K562 (cell line): ENCODE measurements at regions not wholly inside any gene's neighbourhood (a gene's known extent, or its start where the extent isn't known, plus 50 kb on each side); places are given as distances from the start of the nearest gene placed in this dataset.

ENCODE experiments used
- ATAC-seq: fragments of 200-7000 bp; cut with Tn5 transposase; 3 replicates; pipeline ENCODE4 v1.9.1; 2020; ENCODE audit warnings: moderate library complexity
- BruUV-seq: library from RNA; stranded (reverse); fragments of 400-500 nt; replicated peaks from 2 replicates; lab custom pipeline; 2021; lab: Mats Ljungman, UMichigan
- CTCF ChIA-PET: fragments of 300-600 bp; formaldehyde crosslinking; extraction: SDS; loops from one replicate; lab custom pipeline; 2021; ENCODE audit warnings: low intra/inter-chr PET ratio; lab: Yijun Ruan, JAX
- POLR2A ChIA-PET: fragments of 300-600, 350-650 bp; sonication (Branson Sonifier 250); formaldehyde crosslinking; extraction: SDS; loops from one replicate; lab custom pipeline; 2021; ENCODE audit warnings: antibody characterized with exemption, inconsistent platforms; lab: Yijun Ruan, JAX
- DNase-seq, 4 experiments: peaks; one replicate each; pipeline versions ENCODE4 v3.0.0 to v3.0.0-alpha.2; 2011 to 2018; ENCODE audit warnings: low spot score in 3 of 4, mixed read lengths in 3 of 4; ENCODE audit errors: extremely low read depth in 1 of 4
- FAIRE-seq: peaks from 2 replicates; lab custom pipeline; 2011; peaks lifted over from hg19 to GRCh38; lab: Jason Lieb, UNC
- H2AFZ ChIP-seq: 2 replicates; pipeline ENCODE4 v1.6.0; 2011; ENCODE audit warnings: low read depth, low read length, control low read depth, inconsistent platforms
- H3K27ac ChIP-seq: fragments of 200-600 bp; 3 replicates; pipeline ENCODE4 v1.8.0; 2011; ENCODE audit warnings: low read depth, mild to moderate bottlenecking, control low read depth, inconsistent platforms, low read length, moderate library complexity, mixed read lengths; ENCODE audit errors: extremely low read depth
- H3K27me3 ChIP-seq, 2 experiments: fragments of 300-600 bp in 1 of 2; 2 replicates in 1 of 2; 3 replicates in 1 of 2; pipeline versions ENCODE4 v1.6.0 to v1.8.0; 2011; ENCODE audit warnings: inconsistent platforms in 2 of 2, low read length in 2 of 2, mild to moderate bottlenecking in 1 of 2, mixed read lengths in 1 of 2, moderate library complexity in 1 of 2; ENCODE audit not compliant: control insufficient read depth in 2 of 2, insufficient read depth in 2 of 2
- H3K36me3 ChIP-seq: fragments of 300-600 bp; 3 replicates; pipeline ENCODE4 v1.8.0; 2011; ENCODE audit warnings: mild to moderate bottlenecking, low read length, inconsistent platforms; ENCODE audit not compliant: control insufficient read depth, insufficient read depth
- H3K4me1 ChIP-seq, 2 experiments: fragments of 200-600 bp in 1 of 2; replicated peaks in 1 of 2; 2 replicates in 1 of 2; 3 replicates in 1 of 2; pipeline versions ENCODE4 v1.5.1 to v1.8.0; 2011; ENCODE audit warnings: inconsistent platforms in 2 of 2, low read length in 2 of 2, mild to moderate bottlenecking in 1 of 2, mixed read lengths in 1 of 2, moderate library complexity in 1 of 2; ENCODE audit not compliant: control insufficient read depth in 2 of 2, insufficient read depth in 2 of 2
- H3K4me2 ChIP-seq: 2 replicates; pipeline ENCODE4 v1.6.1; 2011; ENCODE audit warnings: low read length, control low read depth, inconsistent platforms, mixed read lengths; ENCODE audit not compliant: insufficient read depth
- H3K4me3 ChIP-seq: fragments of 200-600 bp; sonication (generic), shearing (Covaris generic); 2 replicates; pipeline ENCODE4 v1.5.1; 2016; ENCODE audit warnings: control low read depth, inconsistent platforms
- H3K79me2 ChIP-seq: fragments of 200-600 bp; 3 replicates; pipeline ENCODE4 v1.8.0; 2011; ENCODE audit warnings: low read length, inconsistent platforms; ENCODE audit not compliant: control insufficient read depth, insufficient read depth
- H3K9ac ChIP-seq, 2 experiments: 2 replicates each; pipeline versions ENCODE4 v1.6.0 to v1.6.1; 2011; ENCODE audit warnings: low read depth in 2 of 2, low read length in 2 of 2, control low read depth in 1 of 2, inconsistent platforms in 1 of 2, mild to moderate bottlenecking in 1 of 2, mixed read lengths in 1 of 2; ENCODE audit not compliant: insufficient read depth in 1 of 2
- H3K9me1 ChIP-seq: one replicate; pipeline ENCODE4 v1.6.0; 2011; ENCODE audit warnings: inconsistent platforms, mild to moderate bottlenecking, low read length, moderate library complexity; ENCODE audit not compliant: control insufficient read depth, insufficient read depth
- H3K9me3 ChIP-seq: replicated peaks from 2 replicates; pipeline ENCODE4 v1.5.1; 2011; ENCODE audit warnings: low read depth, low read length, inconsistent platforms; ENCODE audit not compliant: control insufficient read depth, insufficient read depth
- H4K20me1 ChIP-seq: replicated peaks from 2 replicates; pipeline ENCODE4 v1.6.1; 2011; ENCODE audit warnings: low read length, inconsistent platforms, mixed read lengths; ENCODE audit not compliant: control insufficient read depth, insufficient read depth
- BACH1 ChIP-seq: fragments of 200-800 bp; sonication (Bioruptor generic); IDR thresholded peaks from 2 replicates; pipeline ENCODE4 v1.6.1; 2016; ENCODE audit warnings: missing genetic modification characterization, missing compliant biosample characterization
- BRD4 ChIP-seq: fragments of 200-600 bp; sonication (generic); IDR thresholded peaks from 2 replicates; pipeline ENCODE4 v1.6.1; 2017; ENCODE audit warnings: inconsistent platforms
- CREM ChIP-seq: IDR thresholded peaks from 2 replicates; pipeline ENCODE4 v1.6.1; 2014; ENCODE audit warnings: antibody characterized with exemption, low read depth
- E2F5 ChIP-seq: sonication (generic); formaldehyde crosslinking; IDR thresholded peaks from 2 replicates; pipeline ENCODE4 v1.8.0; 2022; ENCODE audit warnings: mild to moderate bottlenecking, missing genetic modification reagents
- FOXJ3 ChIP-seq: sonication (generic); formaldehyde crosslinking; IDR thresholded peaks from 2 replicates; pipeline ENCODE4 v1.4.0; 2020; ENCODE audit warnings: mild to moderate bottlenecking, missing genetic modification reagents
- MEF2D ChIP-seq: conservative IDR thresholded peaks from 2 replicates; pipeline ENCODE4 v1.6.1; 2016; ENCODE audit warnings: low read depth, missing genetic modification characterization, missing compliant biosample characterization
- POLR3A ChIP-seq: IDR thresholded peaks from 2 replicates; pipeline ENCODE4 v1.6.1; 2011; ENCODE audit warnings: borderline replicate concordance, mild to moderate bottlenecking, moderate library complexity; ENCODE audit not compliant: insufficient read length, insufficient read depth; ENCODE audit errors: extremely low read depth
- SMAD2 ChIP-seq: fragments of 150-350 bp; IDR thresholded peaks from 2 replicates; pipeline ENCODE4 v1.6.1; 2014; ENCODE audit warnings: low read depth, mild to moderate bottlenecking, low read length
- TAL1 ChIP-seq: fragments of 450-650 bp; IDR thresholded peaks from 2 replicates; pipeline ENCODE4 v1.6.1; 2016; ENCODE audit warnings: mild to moderate bottlenecking
- TFAM ChIP-seq: fragments of 250-450 bp; sonication (Bioruptor Pico); conservative IDR thresholded peaks from 2 replicates; pipeline ENCODE4 v1.5.0; 2021; ENCODE audit warnings: mild to moderate bottlenecking, moderate library complexity
- ZBTB7A ChIP-seq: IDR thresholded peaks from 2 replicates; pipeline ENCODE4 v1.6.1; 2011; ENCODE audit warnings: low read depth, mild to moderate bottlenecking, low read length, moderate library complexity, borderline replicate concordance; ENCODE audit not compliant: control insufficient read depth
- ZFP30 ChIP-seq: fragments of 250-450 bp; sonication (Bioruptor Pico); IDR thresholded peaks from 2 replicates; pipeline ENCODE4 v1.8.0; 2022; ENCODE audit warnings: moderate library complexity, mild to moderate bottlenecking, inconsistent platforms, borderline replicate concordance
- WGBS: fragments of 100-300 bp; shearing (Covaris generic); methylation state at CpG from one replicate; pipeline ENCODE4 v1.1.6; 2016; ENCODE audit warnings: low coverage, mixed read lengths; ENCODE audit not compliant: insufficient coverage; ENCODE audit errors: missing lambda C conversion rate; 5-methylcytosine and 5-hydroxymethylcytosine counted together
- in situ Hi-C: fragments of 300-500 bp; cut with MboI; formaldehyde crosslinking; loops from 4 replicates; pipeline ENCODE4 v1.15.0; 2018; ENCODE audit warnings: inconsistent platforms, mixed read lengths
- intact Hi-C: fragments of 100-400 bp; cut with micrococcal nuclease; formaldehyde crosslinking; loops from 2 replicates; pipeline ENCODE4 v1.14.2; 2022
- TF ChIP-seq, protein P1 (sequence below): fragments of 250-450 bp; sonication (Bioruptor Pico); IDR thresholded peaks from 2 replicates; pipeline ENCODE4 v1.4.0; 2020; ENCODE audit warnings: mild to moderate bottlenecking, moderate library complexity, borderline replicate concordance
- TF ChIP-seq, protein P2 (sequence below): sonication (generic); formaldehyde crosslinking; IDR thresholded peaks from 2 replicates; pipeline ENCODE4 v1.8.0; 2023; ENCODE audit warnings: mild to moderate bottlenecking, missing genetic modification reagents
- TF ChIP-seq, protein P3 (sequence below): fragments of 200-800 bp; sonication (Bioruptor generic); IDR thresholded peaks from 2 replicates; pipeline ENCODE4 v1.6.1; 2017; ENCODE audit warnings: missing genetic modification characterization, missing compliant biosample characterization

DNA sequence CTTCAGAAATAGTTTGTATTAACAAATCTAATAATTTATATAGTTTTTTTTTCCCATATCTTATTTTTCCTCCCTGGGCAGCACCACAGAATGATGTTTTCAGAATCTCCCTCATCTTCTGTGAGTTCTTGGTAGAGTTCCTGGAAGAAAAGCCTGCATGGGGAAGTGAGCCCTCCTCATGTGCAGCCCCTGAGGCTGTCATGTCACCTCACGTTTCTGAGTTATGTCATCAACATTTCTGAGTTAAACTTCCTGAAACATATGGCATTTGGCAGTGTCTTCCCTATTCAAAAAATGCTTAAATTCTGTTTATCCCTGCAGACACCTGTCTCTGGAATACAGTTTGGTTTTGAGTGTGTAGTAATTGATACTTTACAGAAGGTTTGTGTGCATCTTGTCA, 979.0 kb downstream of the TMEM121 start:
- CTCF ChIA-PET, result no interaction called here
- Histone ChIP-seq H4K20me1 (no peaks in the 10 kb centered on the region), H3K4me3 (no peak overlapping the region), H3K27me3 (no peaks in the 10 kb centered on the region), H3K79me2 (no peaks in the 10 kb centered on the region), H3K9me3 (no peaks in the 10 kb centered on the region), H3K9me1 (no peaks in the 10 kb centered on the region), H3K4me1 (no peaks in the 10 kb centered on the region), H3K27ac (no peak overlapping the region), H3K4me2 (no peak overlapping the region), H3K36me3 (no peaks in the 10 kb centered on the region), H3K9ac (no peak overlapping the region), H2AFZ (no peak overlapping the region)
- in situ Hi-C loops, result no loop called here
- WGBS, result 0% methylated on average over 1 of the region's 1 CpG
- BruUV-seq, result no TSS peak
- DNase-seq (no peak), ATAC-seq (no peak), FAIRE-seq (no peak)
- POLR2A ChIA-PET, result no interaction called here
- intact Hi-C loops, result no loop called here
- TF ChIP-seq ZFP30 (CRISPR knock-in tag), result no peak
- no peak for TF ChIP-seq FOXJ3 (CRISPR knock-in tag)
- no peak for TF ChIP-seq BACH1 (tag)
- TF ChIP-seq TFAM (CRISPR knock-in tag), result no peak
- TF ChIP-seq ZBTB7A, result no peak
- no peak for TF ChIP-seq CREM
- TF ChIP-seq, protein P1, sequence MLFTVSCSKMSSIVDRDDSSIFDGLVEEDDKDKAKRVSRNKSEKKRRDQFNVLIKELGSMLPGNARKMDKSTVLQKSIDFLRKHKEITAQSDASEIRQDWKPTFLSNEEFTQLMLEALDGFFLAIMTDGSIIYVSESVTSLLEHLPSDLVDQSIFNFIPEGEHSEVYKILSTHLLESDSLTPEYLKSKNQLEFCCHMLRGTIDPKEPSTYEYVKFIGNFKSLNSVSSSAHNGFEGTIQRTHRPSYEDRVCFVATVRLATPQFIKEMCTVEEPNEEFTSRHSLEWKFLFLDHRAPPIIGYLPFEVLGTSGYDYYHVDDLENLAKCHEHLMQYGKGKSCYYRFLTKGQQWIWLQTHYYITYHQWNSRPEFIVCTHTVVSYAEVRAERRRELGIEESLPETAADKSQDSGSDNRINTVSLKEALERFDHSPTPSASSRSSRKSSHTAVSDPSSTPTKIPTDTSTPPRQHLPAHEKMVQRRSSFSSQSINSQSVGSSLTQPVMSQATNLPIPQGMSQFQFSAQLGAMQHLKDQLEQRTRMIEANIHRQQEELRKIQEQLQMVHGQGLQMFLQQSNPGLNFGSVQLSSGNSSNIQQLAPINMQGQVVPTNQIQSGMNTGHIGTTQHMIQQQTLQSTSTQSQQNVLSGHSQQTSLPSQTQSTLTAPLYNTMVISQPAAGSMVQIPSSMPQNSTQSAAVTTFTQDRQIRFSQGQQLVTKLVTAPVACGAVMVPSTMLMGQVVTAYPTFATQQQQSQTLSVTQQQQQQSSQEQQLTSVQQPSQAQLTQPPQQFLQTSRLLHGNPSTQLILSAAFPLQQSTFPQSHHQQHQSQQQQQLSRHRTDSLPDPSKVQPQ (CRISPR knock-in tag), result no peak
- no peak for TF ChIP-seq TAL1
- TF ChIP-seq, protein P2, sequence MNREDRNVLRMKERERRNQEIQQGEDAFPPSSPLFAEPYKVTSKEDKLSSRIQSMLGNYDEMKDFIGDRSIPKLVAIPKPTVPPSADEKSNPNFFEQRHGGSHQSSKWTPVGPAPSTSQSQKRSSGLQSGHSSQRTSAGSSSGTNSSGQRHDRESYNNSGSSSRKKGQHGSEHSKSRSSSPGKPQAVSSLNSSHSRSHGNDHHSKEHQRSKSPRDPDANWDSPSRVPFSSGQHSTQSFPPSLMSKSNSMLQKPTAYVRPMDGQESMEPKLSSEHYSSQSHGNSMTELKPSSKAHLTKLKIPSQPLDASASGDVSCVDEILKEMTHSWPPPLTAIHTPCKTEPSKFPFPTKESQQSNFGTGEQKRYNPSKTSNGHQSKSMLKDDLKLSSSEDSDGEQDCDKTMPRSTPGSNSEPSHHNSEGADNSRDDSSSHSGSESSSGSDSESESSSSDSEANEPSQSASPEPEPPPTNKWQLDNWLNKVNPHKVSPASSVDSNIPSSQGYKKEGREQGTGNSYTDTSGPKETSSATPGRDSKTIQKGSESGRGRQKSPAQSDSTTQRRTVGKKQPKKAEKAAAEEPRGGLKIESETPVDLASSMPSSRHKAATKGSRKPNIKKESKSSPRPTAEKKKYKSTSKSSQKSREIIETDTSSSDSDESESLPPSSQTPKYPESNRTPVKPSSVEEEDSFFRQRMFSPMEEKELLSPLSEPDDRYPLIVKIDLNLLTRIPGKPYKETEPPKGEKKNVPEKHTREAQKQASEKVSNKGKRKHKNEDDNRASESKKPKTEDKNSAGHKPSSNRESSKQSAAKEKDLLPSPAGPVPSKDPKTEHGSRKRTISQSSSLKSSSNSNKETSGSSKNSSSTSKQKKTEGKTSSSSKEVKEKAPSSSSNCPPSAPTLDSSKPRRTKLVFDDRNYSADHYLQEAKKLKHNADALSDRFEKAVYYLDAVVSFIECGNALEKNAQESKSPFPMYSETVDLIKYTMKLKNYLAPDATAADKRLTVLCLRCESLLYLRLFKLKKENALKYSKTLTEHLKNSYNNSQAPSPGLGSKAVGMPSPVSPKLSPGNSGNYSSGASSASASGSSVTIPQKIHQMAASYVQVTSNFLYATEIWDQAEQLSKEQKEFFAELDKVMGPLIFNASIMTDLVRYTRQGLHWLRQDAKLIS (CRISPR knock-in tag), result no peak
- TF ChIP-seq, protein P3, sequence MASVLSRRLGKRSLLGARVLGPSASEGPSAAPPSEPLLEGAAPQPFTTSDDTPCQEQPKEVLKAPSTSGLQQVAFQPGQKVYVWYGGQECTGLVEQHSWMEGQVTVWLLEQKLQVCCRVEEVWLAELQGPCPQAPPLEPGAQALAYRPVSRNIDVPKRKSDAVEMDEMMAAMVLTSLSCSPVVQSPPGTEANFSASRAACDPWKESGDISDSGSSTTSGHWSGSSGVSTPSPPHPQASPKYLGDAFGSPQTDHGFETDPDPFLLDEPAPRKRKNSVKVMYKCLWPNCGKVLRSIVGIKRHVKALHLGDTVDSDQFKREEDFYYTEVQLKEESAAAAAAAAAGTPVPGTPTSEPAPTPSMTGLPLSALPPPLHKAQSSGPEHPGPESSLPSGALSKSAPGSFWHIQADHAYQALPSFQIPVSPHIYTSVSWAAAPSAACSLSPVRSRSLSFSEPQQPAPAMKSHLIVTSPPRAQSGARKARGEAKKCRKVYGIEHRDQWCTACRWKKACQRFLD (CRISPR knock-in tag), result no peak
- TF ChIP-seq SMAD2, result no peak
- no peak for TF ChIP-seq E2F5 (CRISPR knock-in tag)
- no peak for TF ChIP-seq MEF2D (tag)
- TF ChIP-seq POLR3A, result no peak
- TF ChIP-seq BRD4, result no peak
